Transverse colon (tissue), 4 donors: ENCODE measurements at regions not wholly inside any gene's neighbourhood (a gene's known extent, or its start where the extent isn't known, plus 50 kb on each side); places are given as distances from the start of the nearest gene placed in this dataset.

ENCODE experiments used
- DNase-seq: peaks from one replicate; pipeline ENCODE4 v3.0.0-alpha.2; 2019
- H3K27ac ChIP-seq, 4 donors: fragments of 200-600 bp; sonication (generic); 2 replicates each; pipeline ENCODE4 v1.5.1; 2016 to 2018; ENCODE audit warnings: inconsistent platforms in 4 of 4
- H3K27me3 ChIP-seq: fragments of 200-600 bp; sonication (generic); 2 replicates; pipeline ENCODE4 v1.5.1; 2017; ENCODE audit warnings: inconsistent platforms
- H3K36me3 ChIP-seq, 4 donors: fragments of 200-600 bp; sonication (generic); 2 replicates each; pipeline ENCODE4 v1.5.1; 2017 to 2019; ENCODE audit warnings: inconsistent platforms in 4 of 4
- H3K4me1 ChIP-seq, 4 donors: fragments of 200-600 bp; sonication (generic); 2 replicates each; pipeline ENCODE4 v1.5.1; 2017 to 2020; ENCODE audit warnings: inconsistent platforms in 4 of 4
- H3K4me3 ChIP-seq, 4 donors: fragments of 200-600 bp; sonication (generic); 1 replicate in 1 of 4; 2 replicates in 3 of 4; pipeline versions ENCODE4 v1.5.1 to v1.6.1; 2017 to 2019; ENCODE audit warnings: inconsistent platforms in 4 of 4
- H3K9me3 ChIP-seq, 2 donors: fragments of 200-600 bp; sonication (generic); 2 replicates each; pipeline ENCODE4 v1.5.1; 2017 to 2019; ENCODE audit warnings: inconsistent platforms in 2 of 2
- EP300 ChIP-seq: sonication (generic); formaldehyde crosslinking; IDR thresholded peaks from one replicate; pipeline ENCODE4 v1.6.1; 2017; ENCODE audit warnings: antibody characterized with exemption, low read depth
- POLR2A ChIP-seq: fragments of 450-650 bp; IDR thresholded peaks from one replicate; pipeline ENCODE4 v1.6.1; 2016; ENCODE audit warnings: antibody characterized with exemption, mild to moderate bottlenecking, moderate library complexity
- POLR2AphosphoS5 ChIP-seq, 3 donors: sonication (generic); formaldehyde crosslinking; IDR thresholded peaks; one replicate each; pipeline ENCODE4 v1.6.1; 2016; ENCODE audit warnings: antibody characterized with exemption in 3 of 3
- WGBS, 2 donors: methylation state at CpG; one replicate each; pipeline ENCODE4 v1.1.5; 2018; ENCODE audit warnings: low coverage in 1 of 2; 5-methylcytosine and 5-hydroxymethylcytosine counted together
- in situ Hi-C, 4 donors: fragments of 200-750 bp; cut with MboI; loops; one replicate each; pipeline versions ENCODE4 v1.15.0 to v1.15.1; 2017; ENCODE audit warnings: low sequenced_read_pairs in 3 of 4, low pct_ligation_motif_present in 1 of 4, low pct_unique_long_range_greater_than_20kb in 1 of 4
- intact Hi-C: fragments of 100-400 bp; cut with DNase I; formaldehyde crosslinking; loops from one replicate; pipeline ENCODE4 v1.15.1; 2023; ENCODE audit warnings: low total_unique reads
- TF ChIP-seq, protein P1 (sequence below), 5 experiments: fragments of 200-600 bp in 3 of 5; fragments of 450-650 bp in 2 of 5; sonication (generic) in 3 of 5; IDR thresholded peaks; 1 replicate in 2 of 5; 2 replicates in 3 of 5; pipeline ENCODE4 v1.5.1; 2016 to 2017; ENCODE audit warnings: antibody characterized with exemption in 5 of 5, inconsistent platforms in 3 of 5, mild to moderate bottlenecking in 2 of 5, moderate library complexity in 1 of 5

DNA sequence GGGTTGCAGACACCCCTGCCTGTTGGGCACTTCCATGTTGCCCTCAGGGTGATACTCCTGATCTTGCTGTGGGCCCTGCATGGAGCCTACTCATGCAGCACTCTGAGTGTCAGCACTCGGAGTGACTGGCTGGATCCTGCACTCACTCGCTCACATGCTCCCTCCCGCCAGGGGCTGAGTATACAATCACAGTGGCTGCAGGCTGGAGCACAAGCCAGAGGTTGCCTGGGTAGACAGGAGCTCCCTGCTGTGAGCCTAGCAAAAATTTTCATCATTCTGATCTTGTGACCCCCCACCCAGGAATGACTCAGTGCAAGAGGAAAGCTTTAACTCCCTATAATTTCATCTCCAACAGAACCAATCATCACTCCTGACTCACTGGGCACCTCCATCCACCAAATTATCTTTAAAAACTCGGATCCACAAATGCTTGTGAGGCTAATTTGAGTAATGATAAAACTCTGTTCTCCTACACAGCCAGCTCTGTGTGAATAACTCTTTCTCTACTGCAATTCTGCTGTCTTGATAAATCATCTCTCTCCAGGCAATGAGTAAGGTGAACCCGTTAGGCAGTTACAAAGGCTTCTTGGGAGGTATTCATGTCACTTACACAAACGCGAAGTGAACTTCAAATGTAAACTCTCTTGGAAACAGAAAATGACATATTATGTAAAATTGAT lies 1180.8 kb upstream of the PABPC4L start:
- H3K27me3 ChIP-seq: no peaks in the 10 kb centered on the region
- TF ChIP-seq POLR2AphosphoS5 (IDR thresholded peaks at IDR 0.05) (no peak), POLR2A (no peak), EP300 (no peak)
- TF ChIP-seq, protein P1, sequence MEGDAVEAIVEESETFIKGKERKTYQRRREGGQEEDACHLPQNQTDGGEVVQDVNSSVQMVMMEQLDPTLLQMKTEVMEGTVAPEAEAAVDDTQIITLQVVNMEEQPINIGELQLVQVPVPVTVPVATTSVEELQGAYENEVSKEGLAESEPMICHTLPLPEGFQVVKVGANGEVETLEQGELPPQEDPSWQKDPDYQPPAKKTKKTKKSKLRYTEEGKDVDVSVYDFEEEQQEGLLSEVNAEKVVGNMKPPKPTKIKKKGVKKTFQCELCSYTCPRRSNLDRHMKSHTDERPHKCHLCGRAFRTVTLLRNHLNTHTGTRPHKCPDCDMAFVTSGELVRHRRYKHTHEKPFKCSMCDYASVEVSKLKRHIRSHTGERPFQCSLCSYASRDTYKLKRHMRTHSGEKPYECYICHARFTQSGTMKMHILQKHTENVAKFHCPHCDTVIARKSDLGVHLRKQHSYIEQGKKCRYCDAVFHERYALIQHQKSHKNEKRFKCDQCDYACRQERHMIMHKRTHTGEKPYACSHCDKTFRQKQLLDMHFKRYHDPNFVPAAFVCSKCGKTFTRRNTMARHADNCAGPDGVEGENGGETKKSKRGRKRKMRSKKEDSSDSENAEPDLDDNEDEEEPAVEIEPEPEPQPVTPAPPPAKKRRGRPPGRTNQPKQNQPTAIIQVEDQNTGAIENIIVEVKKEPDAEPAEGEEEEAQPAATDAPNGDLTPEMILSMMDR (IDR thresholded peaks at IDR 0.05): no peak
- no peak overlapping the region for H3K27ac ChIP-seq
- no peaks in the 10 kb centered on the region for H3K4me1 ChIP-seq
- H3K9me3 ChIP-seq: no peaks in the 10 kb centered on the region
- 72 to 74% methylated on average over 4 to 7 of the region's 7 CpGs for WGBS, 2 donors
- intact Hi-C loops: no loop called here
- H3K4me3 ChIP-seq: no peak overlapping the region
- in situ Hi-C loops: no loop called here
- H3K36me3 ChIP-seq: no peaks in the 10 kb centered on the region
- DNase-seq: no peak

DNA sequence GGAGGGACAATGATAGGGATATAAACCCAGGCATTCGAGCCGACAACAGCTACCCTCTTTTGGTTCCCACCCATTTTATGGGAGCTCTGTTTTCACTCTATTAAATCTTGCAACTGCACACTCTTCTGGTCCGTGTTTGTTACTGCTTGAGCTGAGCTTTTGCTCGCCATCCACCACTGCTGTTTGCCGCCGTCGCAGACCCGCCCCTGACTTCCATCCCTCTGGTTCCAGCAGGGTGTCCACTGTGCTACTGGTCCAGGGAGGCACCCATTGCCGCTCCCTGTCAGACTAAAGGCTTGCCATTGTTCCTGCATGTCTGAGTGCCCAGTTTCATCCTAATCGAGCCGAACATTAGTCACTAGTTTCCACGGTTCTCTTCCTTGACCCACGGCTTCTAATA lies 1170.5 kb upstream of the PABPC4L start:
- 70 to 93% methylated on average over 4 to 13 of the region's 13 CpGs for WGBS, 2 donors
- no peaks in the 10 kb centered on the region for H3K36me3 ChIP-seq
- H3K9me3 ChIP-seq: no peaks in the 10 kb centered on the region
- H3K4me1 ChIP-seq: no peaks in the 10 kb centered on the region
- no peaks in the 10 kb centered on the region for H3K27me3 ChIP-seq
- H3K4me3 ChIP-seq: no peak overlapping the region
- H3K27ac ChIP-seq: no peak overlapping the region
- intact Hi-C loops: no loop called here
- DNase-seq: no peak
- TF ChIP-seq, protein P1 (IDR thresholded peaks at IDR 0.05): no peak
- TF ChIP-seq POLR2A: no peak
- in situ Hi-C loops: no loop called here

DNA sequence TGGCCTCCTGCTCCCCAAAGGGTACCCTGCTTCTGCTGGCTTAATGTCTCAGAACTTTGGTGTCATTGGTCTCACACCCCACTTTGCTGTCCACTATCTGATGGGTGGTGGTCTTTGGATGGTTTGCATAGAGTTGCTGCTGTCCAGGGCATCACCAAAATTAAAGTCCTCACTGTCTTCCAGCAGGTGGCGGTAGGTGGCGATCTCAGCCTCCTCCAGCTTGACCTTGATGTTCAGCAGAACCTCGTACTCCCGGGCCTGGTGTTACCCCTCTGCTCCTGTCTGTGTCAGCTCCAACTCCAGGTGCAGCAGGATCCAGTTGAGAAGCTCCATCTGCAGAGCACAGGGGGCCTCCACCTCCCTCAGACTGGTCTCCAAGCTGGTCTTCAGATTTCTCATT lies 1169.5 kb upstream of the PABPC4L start:
- no peak overlapping the region for H3K4me3 ChIP-seq
- WGBS, 2 donors: 58% methylated on average over 4 of the region's 4 CpGs; no CpG with 5 or more reads in 1 of the 2 donors
- no peak for TF ChIP-seq POLR2AphosphoS5 (IDR thresholded peaks at IDR 0.05)
- no peak for TF ChIP-seq POLR2A
- TF ChIP-seq EP300: no peak
- TF ChIP-seq, protein P1 (IDR thresholded peaks at IDR 0.05): no peak
- DNase-seq: no peak
- H3K36me3 ChIP-seq: no peaks in the 10 kb centered on the region
- in situ Hi-C loops (no loop called here), intact Hi-C loops (no loop called here)
- no peak overlapping the region for H3K27ac ChIP-seq
- H3K9me3 ChIP-seq: no peaks in the 10 kb centered on the region
- no peaks in the 10 kb centered on the region for H3K27me3 ChIP-seq
- no peaks in the 10 kb centered on the region for H3K4me1 ChIP-seq

DNA sequence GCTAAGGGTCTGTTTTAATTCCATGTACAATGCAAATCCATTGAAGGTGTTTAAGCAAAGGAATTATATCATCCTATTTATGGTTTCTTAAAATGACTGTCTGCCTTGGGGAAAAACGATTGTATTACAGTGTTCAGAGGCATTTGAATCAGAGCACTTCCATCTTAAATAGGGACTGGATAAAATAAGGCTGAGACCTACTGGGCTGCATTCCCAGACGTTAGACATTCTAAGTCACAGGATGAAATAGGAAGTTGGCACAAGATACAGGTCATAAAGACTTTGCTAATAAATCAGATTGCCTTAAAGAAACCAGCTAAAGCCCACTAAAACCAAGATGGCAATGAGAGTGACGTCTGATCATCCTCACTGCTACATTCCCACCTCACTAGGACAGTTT lies 1167.2 kb upstream of the PABPC4L start:
- in situ Hi-C loops: no loop called here
- 8 to 31% methylated on average over 3 of the region's 3 CpGs for WGBS, 2 donors
- TF ChIP-seq, protein P1 (IDR thresholded peaks at IDR 0.05): no peak
- TF ChIP-seq EP300: no peak
- no peak for TF ChIP-seq POLR2A
- no peak for TF ChIP-seq POLR2AphosphoS5 (IDR thresholded peaks at IDR 0.05)
- H3K27me3 ChIP-seq: no peaks in the 10 kb centered on the region
- intact Hi-C loops: no loop called here
- no peak for DNase-seq
- no peaks in the 10 kb centered on the region for H3K9me3 ChIP-seq
- no peaks in the 10 kb centered on the region for H3K36me3 ChIP-seq
- no peak overlapping the region for H3K27ac ChIP-seq
- no peaks in the 10 kb centered on the region for H3K4me1 ChIP-seq
- no peak overlapping the region for H3K4me3 ChIP-seq
